SK-N-SH (cell line): ENCODE measurements at regions not wholly inside any gene's neighbourhood (a gene's known extent, or its start where the extent isn't known, plus 50 kb on each side); places are given as distances from the start of the nearest gene placed in this dataset.

ENCODE experiments used
- CTCF ChIA-PET: fragments of 300-600, 350-600 bp; formaldehyde crosslinking; extraction: SDS; loops from one replicate; lab custom pipeline; 2021; lab: Yijun Ruan, JAX
- POLR2A ChIA-PET: fragments of 350-600 bp; sonication (Branson Sonifier 250); formaldehyde crosslinking; extraction: SDS; loops from one replicate; lab custom pipeline; 2020; ENCODE audit warnings: antibody characterized with exemption, inconsistent platforms; lab: Yijun Ruan, JAX
- DNase-seq: peaks from one replicate; pipeline ENCODE4 v3.0.0; 2012
- H2AFZ ChIP-seq: fragments of 200-600 bp; sonication (generic); 2 replicates; pipeline ENCODE4 v1.8.1; 2016; ENCODE audit warnings: antibody characterized with exemption, mild to moderate bottlenecking, low read depth
- H3F3A ChIP-seq: fragments of 200-600 bp; sonication (generic); replicated peaks from 2 replicates; pipeline ENCODE3; 2016; ENCODE audit warnings: antibody characterized with exemption, mild to moderate bottlenecking; ENCODE audit not compliant: insufficient read depth
- H3K27ac ChIP-seq, 2 experiments: fragments of 200-500 bp in 1 of 2; fragments of 200-600 bp in 1 of 2; sonication (Bioruptor generic) in 1 of 2; sonication (generic), shearing (Covaris generic) in 1 of 2; 2 replicates each; pipeline versions ENCODE4 v1.5.1 to v1.6.1; 2014 to 2016; ENCODE audit warnings: low read depth in 2 of 2, inconsistent platforms in 1 of 2, low read length in 1 of 2, mild to moderate bottlenecking in 1 of 2, mixed read lengths in 1 of 2
- H3K27me3 ChIP-seq: fragments of 200-600 bp; sonication (generic), shearing (Covaris generic); 2 replicates; pipeline ENCODE4 v1.6.1; 2016; ENCODE audit warnings: mixed run types; ENCODE audit not compliant: insufficient read depth
- H3K36me3 ChIP-seq, 2 experiments: fragments of 200-500 bp in 1 of 2; fragments of 200-600 bp in 1 of 2; sonication (Bioruptor generic) in 1 of 2; sonication (generic) in 1 of 2; replicated peaks in 1 of 2; 2 replicates each; pipeline versions ENCODE3 to v1.5.1; 2014 to 2016; ENCODE audit warnings: low read length in 1 of 2, mild to moderate bottlenecking in 1 of 2; ENCODE audit not compliant: insufficient read depth in 2 of 2, control insufficient read depth in 1 of 2
- H3K4me1 ChIP-seq, 2 experiments: fragments of 200-500 bp in 1 of 2; fragments of 200-600 bp in 1 of 2; sonication (Bioruptor generic) in 1 of 2; sonication (generic), shearing (Covaris generic) in 1 of 2; 2 replicates each; pipeline versions ENCODE4 v1.5.1 to v1.6.1; 2014 to 2016; ENCODE audit warnings: low read depth in 1 of 2, low read length in 1 of 2, mixed run types in 1 of 2; ENCODE audit not compliant: insufficient read depth in 2 of 2, control insufficient read depth in 1 of 2
- H3K4me2 ChIP-seq: fragments of 200-600 bp; sonication (generic), shearing (Covaris generic); 2 replicates; pipeline ENCODE4 v1.6.1; 2017; ENCODE audit warnings: mixed run types
- H3K4me3 ChIP-seq, 2 experiments: fragments of 200-500 bp in 1 of 2; fragments of 200-600 bp in 1 of 2; sonication (Bioruptor generic) in 1 of 2; sonication (generic), shearing (Covaris generic) in 1 of 2; 2 replicates each; pipeline versions ENCODE4 v1.5.1 to v1.8.1; 2014 to 2016; ENCODE audit warnings: low read depth in 2 of 2, inconsistent platforms in 1 of 2, low read length in 1 of 2, mild to moderate bottlenecking in 1 of 2, mixed read lengths in 1 of 2, moderate library complexity in 1 of 2
- H3K79me2 ChIP-seq: fragments of 200-600 bp; sonication (generic); 2 replicates; pipeline ENCODE4 v1.8.1; 2017; ENCODE audit warnings: mild to moderate bottlenecking; ENCODE audit not compliant: insufficient read depth
- H3K9ac ChIP-seq: fragments of 200-600 bp; sonication (generic); 2 replicates; pipeline ENCODE4 v1.6.1; 2017; ENCODE audit warnings: mixed run types
- H3K9me2 ChIP-seq: fragments of 200-600 bp; sonication (generic); 2 replicates; pipeline ENCODE4 v1.6.1; 2017; ENCODE audit warnings: mixed run types
- H3K9me3 ChIP-seq: fragments of 200-600 bp; sonication (generic); 2 replicates; pipeline ENCODE4 v1.6.1; 2017; ENCODE audit warnings: mixed run types, mild to moderate bottlenecking, moderate library complexity
- H4K20me1 ChIP-seq: fragments of 200-600 bp; sonication (generic); 2 replicates; pipeline ENCODE4 v1.6.1; 2017; ENCODE audit warnings: mild to moderate bottlenecking, mixed run types; ENCODE audit not compliant: insufficient read depth
- CHD2 ChIP-seq: fragments of 150-350 bp; IDR thresholded peaks from 2 replicates; pipeline ENCODE4 v1.6.1; 2018; ENCODE audit warnings: low read length; ENCODE audit not compliant: partially characterized antibody
- EZH2phosphoT487 ChIP-seq: fragments of 200-600 bp; sonication (generic); IDR thresholded peaks from 2 replicates; pipeline ENCODE4 v1.6.1; 2017; ENCODE audit warnings: low read depth, mixed run types, mild to moderate bottlenecking, antibody characterized with exemption, moderate library complexity, borderline replicate concordance
- GABPA ChIP-seq: IDR thresholded peaks from 2 replicates; pipeline ENCODE4 v1.4.0; 2012; ENCODE audit warnings: low read depth, mild to moderate bottlenecking
- GATA2 ChIP-seq: sonication (generic); formaldehyde crosslinking; IDR thresholded peaks from 2 replicates; pipeline ENCODE4 v1.5.0; 2020; ENCODE audit warnings: mild to moderate bottlenecking, missing genetic modification reagents
- IRF3 ChIP-seq: fragments of 150-350 bp; IDR thresholded peaks from 2 replicates; pipeline ENCODE4 v1.6.1; 2016; ENCODE audit warnings: mild to moderate bottlenecking, low read depth, low read length
- JUND ChIP-seq: IDR thresholded peaks from 2 replicates; pipeline ENCODE4 v1.4.0; 2012
- MAX ChIP-seq: IDR thresholded peaks from 2 replicates; pipeline ENCODE4 v1.4.0; 2012; ENCODE audit warnings: low read depth
- MEF2A ChIP-seq: IDR thresholded peaks from 2 replicates; pipeline ENCODE4 v1.4.0; 2012; ENCODE audit warnings: low read depth, borderline replicate concordance
- PBX3 ChIP-seq: IDR thresholded peaks from 2 replicates; pipeline ENCODE4; 2012
- POLR2AphosphoS5 ChIP-seq: IDR thresholded peaks from 2 replicates; pipeline ENCODE4 v1.6.1; 2012; ENCODE audit warnings: low read depth, low read length
- RAD21 ChIP-seq: IDR thresholded peaks from 2 replicates; pipeline ENCODE4 v1.6.1; 2012; ENCODE audit warnings: mild to moderate bottlenecking, low read length
- RCOR1 ChIP-seq: fragments of 150-350 bp; IDR thresholded peaks from 2 replicates; pipeline ENCODE4 v1.6.1; 2017; ENCODE audit warnings: antibody characterized with exemption, low read length
- SIN3A ChIP-seq: IDR thresholded peaks from 2 replicates; pipeline ENCODE4 v1.6.1; 2012; ENCODE audit warnings: low read depth, mild to moderate bottlenecking, low read length, moderate library complexity, borderline replicate concordance
- USF2 ChIP-seq: fragments of 150-350 bp; IDR thresholded peaks from 2 replicates; pipeline ENCODE4 v1.6.1; 2017; ENCODE audit warnings: antibody characterized with exemption, low read length, low read depth, borderline replicate concordance
- WGBS: methylation state at CpG from one replicate; pipeline ENCODE4 v1.1.6; 2017; ENCODE audit warnings: low lambda C conversion rate; 5-methylcytosine and 5-hydroxymethylcytosine counted together
- TF ChIP-seq, protein P1 (sequence below): fragments of 200-600 bp; sonication (generic); IDR thresholded peaks from 2 replicates; pipeline ENCODE4 v1.6.1; 2017; ENCODE audit warnings: antibody characterized with exemption, mild to moderate bottlenecking, moderate library complexity
- TF ChIP-seq, protein P2 (sequence below): IDR thresholded peaks from 2 replicates; pipeline ENCODE4 v1.6.1; 2012; ENCODE audit warnings: mild to moderate bottlenecking, low read depth, low read length, moderate library complexity

- Histone ChIP-seq H3F3A (no peaks in the 10 kb centered on the region), H3K4me2 (no peak overlapping the region)
- CTCF ChIA-PET = no interaction called here
- TF ChIP-seq, protein P1, sequence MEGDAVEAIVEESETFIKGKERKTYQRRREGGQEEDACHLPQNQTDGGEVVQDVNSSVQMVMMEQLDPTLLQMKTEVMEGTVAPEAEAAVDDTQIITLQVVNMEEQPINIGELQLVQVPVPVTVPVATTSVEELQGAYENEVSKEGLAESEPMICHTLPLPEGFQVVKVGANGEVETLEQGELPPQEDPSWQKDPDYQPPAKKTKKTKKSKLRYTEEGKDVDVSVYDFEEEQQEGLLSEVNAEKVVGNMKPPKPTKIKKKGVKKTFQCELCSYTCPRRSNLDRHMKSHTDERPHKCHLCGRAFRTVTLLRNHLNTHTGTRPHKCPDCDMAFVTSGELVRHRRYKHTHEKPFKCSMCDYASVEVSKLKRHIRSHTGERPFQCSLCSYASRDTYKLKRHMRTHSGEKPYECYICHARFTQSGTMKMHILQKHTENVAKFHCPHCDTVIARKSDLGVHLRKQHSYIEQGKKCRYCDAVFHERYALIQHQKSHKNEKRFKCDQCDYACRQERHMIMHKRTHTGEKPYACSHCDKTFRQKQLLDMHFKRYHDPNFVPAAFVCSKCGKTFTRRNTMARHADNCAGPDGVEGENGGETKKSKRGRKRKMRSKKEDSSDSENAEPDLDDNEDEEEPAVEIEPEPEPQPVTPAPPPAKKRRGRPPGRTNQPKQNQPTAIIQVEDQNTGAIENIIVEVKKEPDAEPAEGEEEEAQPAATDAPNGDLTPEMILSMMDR = no peak
- no peak for TF ChIP-seq GABPA
- no peak for TF ChIP-seq GATA2
- TF ChIP-seq USF2 = no peak
- TF ChIP-seq SIN3A = no peak
- TF ChIP-seq CHD2 = no peak
- no peak for TF ChIP-seq POLR2AphosphoS5
- TF ChIP-seq RAD21 = no peak
- TF ChIP-seq JUND = no peak
- no peak for TF ChIP-seq PBX3
- TF ChIP-seq IRF3 = no peak
- no peak for TF ChIP-seq MAX
- TF ChIP-seq, protein P2, sequence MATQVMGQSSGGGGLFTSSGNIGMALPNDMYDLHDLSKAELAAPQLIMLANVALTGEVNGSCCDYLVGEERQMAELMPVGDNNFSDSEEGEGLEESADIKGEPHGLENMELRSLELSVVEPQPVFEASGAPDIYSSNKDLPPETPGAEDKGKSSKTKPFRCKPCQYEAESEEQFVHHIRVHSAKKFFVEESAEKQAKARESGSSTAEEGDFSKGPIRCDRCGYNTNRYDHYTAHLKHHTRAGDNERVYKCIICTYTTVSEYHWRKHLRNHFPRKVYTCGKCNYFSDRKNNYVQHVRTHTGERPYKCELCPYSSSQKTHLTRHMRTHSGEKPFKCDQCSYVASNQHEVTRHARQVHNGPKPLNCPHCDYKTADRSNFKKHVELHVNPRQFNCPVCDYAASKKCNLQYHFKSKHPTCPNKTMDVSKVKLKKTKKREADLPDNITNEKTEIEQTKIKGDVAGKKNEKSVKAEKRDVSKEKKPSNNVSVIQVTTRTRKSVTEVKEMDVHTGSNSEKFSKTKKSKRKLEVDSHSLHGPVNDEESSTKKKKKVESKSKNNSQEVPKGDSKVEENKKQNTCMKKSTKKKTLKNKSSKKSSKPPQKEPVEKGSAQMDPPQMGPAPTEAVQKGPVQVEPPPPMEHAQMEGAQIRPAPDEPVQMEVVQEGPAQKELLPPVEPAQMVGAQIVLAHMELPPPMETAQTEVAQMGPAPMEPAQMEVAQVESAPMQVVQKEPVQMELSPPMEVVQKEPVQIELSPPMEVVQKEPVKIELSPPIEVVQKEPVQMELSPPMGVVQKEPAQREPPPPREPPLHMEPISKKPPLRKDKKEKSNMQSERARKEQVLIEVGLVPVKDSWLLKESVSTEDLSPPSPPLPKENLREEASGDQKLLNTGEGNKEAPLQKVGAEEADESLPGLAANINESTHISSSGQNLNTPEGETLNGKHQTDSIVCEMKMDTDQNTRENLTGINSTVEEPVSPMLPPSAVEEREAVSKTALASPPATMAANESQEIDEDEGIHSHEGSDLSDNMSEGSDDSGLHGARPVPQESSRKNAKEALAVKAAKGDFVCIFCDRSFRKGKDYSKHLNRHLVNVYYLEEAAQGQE = no peak
- no peak for TF ChIP-seq RCOR1
- TF ChIP-seq EZH2phosphoT487 = no peak
- no peak for TF ChIP-seq MEF2A
- TF ChIP-seq, all 33 proteins: peak for 0
- no peak overlapping the region for H2AFZ ChIP-seq
- no peaks in the 10 kb centered on the region for H3K9me2 ChIP-seq
- WGBS = 6% methylated on average over 5 of the region's 5 CpGs
- H3K36me3 ChIP-seq = no peaks in the 10 kb centered on the region
- no peaks in the 10 kb centered on the region for H3K27me3 ChIP-seq
- no peaks in the 10 kb centered on the region for H4K20me1 ChIP-seq
- DNase-seq = no peak
- POLR2A ChIA-PET = no interaction called here
- no peak overlapping the region for H3K27ac ChIP-seq
- no peak overlapping the region for H3K4me3 ChIP-seq
- H3K9me3 ChIP-seq = no peaks in the 10 kb centered on the region
- no peak overlapping the region for H3K9ac ChIP-seq
- H3K4me1 ChIP-seq = no peaks in the 10 kb centered on the region
- no peaks in the 10 kb centered on the region for H3K79me2 ChIP-seq
Measured at GRCh38 chr3:87607234-87607633, 330.9 kb upstream of the POU1F1 start.
